Heart right ventricle (tissue), 16 donors: ENCODE measurements at regions not wholly inside any gene's neighbourhood (a gene's known extent, or its start where the extent isn't known, plus 50 kb on each side); places are given as distances from the start of the nearest gene placed in this dataset.

Experiments used
- ATAC-seq, 8 donors: fragments of 200-7000 bp; cut with Tn5 transposase; one replicate each; pipeline ENCODE4 v1.9.1; 2020; ENCODE audit warnings: mild to moderate bottlenecking in 8 of 8, moderate library complexity in 8 of 8, moderate number of reproducible peaks in 1 of 8
- DNase-seq, 2 donors: peaks; one replicate each; pipeline ENCODE4 v3.0.0-alpha.2; 2020
- H3K27ac ChIP-seq, 10 donors: fragments of 200-600 bp; sonication (generic) in 2 of 10; one replicate each; pipeline versions ENCODE4 v1.5.0 to v1.8.0; 2020 to 2022; ENCODE audit warnings: mild to moderate bottlenecking in 3 of 10
- H3K27me3 ChIP-seq, 7 donors: fragments of 200-600 bp; one replicate each; pipeline ENCODE4 v1.8.0; 2021 to 2022; ENCODE audit warnings: mild to moderate bottlenecking in 2 of 7
- H3K36me3 ChIP-seq, 9 donors: fragments of 200-600 bp; sonication (generic) in 1 of 9; one replicate each; pipeline versions ENCODE4 v1.5.0 to v1.8.0; 2020 to 2022; ENCODE audit warnings: mild to moderate bottlenecking in 2 of 9
- H3K4me1 ChIP-seq, 9 donors: fragments of 200-600 bp; sonication (generic) in 1 of 9; one replicate each; pipeline versions ENCODE4 v1.5.0 to v1.8.0; 2020 to 2022; ENCODE audit warnings: mild to moderate bottlenecking in 4 of 9
- H3K4me3 ChIP-seq, 10 donors: fragments of 200-600 bp; sonication (generic) in 2 of 10; one replicate each; pipeline versions ENCODE4 v1.5.0 to v1.8.0; 2020 to 2022; ENCODE audit warnings: mild to moderate bottlenecking in 7 of 10, moderate library complexity in 2 of 10
- H3K9me3 ChIP-seq, 11 donors: fragments of 200-600 bp in 10 of 11; sonication (generic) in 2 of 11; one replicate each; pipeline versions ENCODE4 v1.5.0 to v1.8.0; 2013 to 2022; ENCODE audit warnings: mild to moderate bottlenecking in 2 of 11, control low read depth in 1 of 11, moderate library complexity in 1 of 11
- WGBS, 2 donors: extraction: QIAGEN DNeasy Blood & Tissue Kit; methylation state at CpG; one replicate each; pipeline ENCODE4 v1.1.7; 2013; ENCODE audit warnings: inconsistent platforms in 1 of 2; 5-methylcytosine and 5-hydroxymethylcytosine counted together
- intact Hi-C, 10 donors: fragments of 100-400 bp; cut with DNase I; formaldehyde crosslinking; loops; one replicate each; pipeline versions ENCODE4 v1.11.1 to v1.14.2; 2022
- TF ChIP-seq, protein P1 (sequence below), 9 donors: fragments of 200-600 bp; sonication (generic) in 2 of 9; IDR thresholded peaks; one replicate each; pipeline versions ENCODE4 v1.5.0 to v1.8.0; 2021 to 2022; ENCODE audit warnings: antibody characterized with exemption in 9 of 9, mild to moderate bottlenecking in 5 of 9, moderate library complexity in 1 of 9
- donor health status: Arrhythmogenic right ventricular cardiomyopathy.
- donor health status: ischemic (EF 13 %, LVEDD 7.1; RV severe dilation, severe dysfunction).
- donor health status: healthy with polysubstance abuse.
- donor health status: DM: no; HTN: yes; CAD: no.
- donor health status: DM: no; HTN: no; CAD: no.
- donor health status: ischemic (EF 25% LVEDD 6.9; RV normal size, moderate dysfunction).
- donor health status: ischemic (EF 25% LVEDD 5.7; RV mildly dilated, moderate dysfunction).
- donor health status: healthy.
- donor health status: DM: yes; HTN: yes; CAD: no.
- donor health status: Ischemic cardiomyopathy.
- donor health status: ischemic (EF 35%, LVEDD 5.7; RV mildly dilated, moderate dysfunction).
- donor health status: nonischemic (EF 11% LVEDD 7.7; RV severe dilation, severe dysfunction).
- donor health status: DM: yes; HTN: yes; CAD: no.
- donor health status: PGD.
- donor health status: ischemic (EF 29% LVEDD 5.4; RV normal size, mild dysfunction).
- donor health status: nonischemic (EF 23%, LVEDD 6.1; RV moderate dilation, normal function).

GRCh38 chr17:69949973-69950695 lies 124.9 kb upstream of the KCNJ16 start:
- Histone ChIP-seq H3K4me1 (peaks cover 0 to 34% (median 13%) of the 10 kb centered on the region in 9 donors), H3K27me3 (no peaks in the 10 kb centered on the region), H3K9me3 (peaks cover 0 to 4% (median 0%) of the 10 kb centered on the region in 11 donors), H3K4me3 (no peak overlapping the region), H3K36me3 (no peaks in the 10 kb centered on the region), H3K27ac (no peak overlapping the region)
- 57 to 59% methylated on average over 6 of the region's 6 CpGs for WGBS, 2 donors
- ATAC-seq (no peak), DNase-seq (no peak)
- TF ChIP-seq, protein P1, sequence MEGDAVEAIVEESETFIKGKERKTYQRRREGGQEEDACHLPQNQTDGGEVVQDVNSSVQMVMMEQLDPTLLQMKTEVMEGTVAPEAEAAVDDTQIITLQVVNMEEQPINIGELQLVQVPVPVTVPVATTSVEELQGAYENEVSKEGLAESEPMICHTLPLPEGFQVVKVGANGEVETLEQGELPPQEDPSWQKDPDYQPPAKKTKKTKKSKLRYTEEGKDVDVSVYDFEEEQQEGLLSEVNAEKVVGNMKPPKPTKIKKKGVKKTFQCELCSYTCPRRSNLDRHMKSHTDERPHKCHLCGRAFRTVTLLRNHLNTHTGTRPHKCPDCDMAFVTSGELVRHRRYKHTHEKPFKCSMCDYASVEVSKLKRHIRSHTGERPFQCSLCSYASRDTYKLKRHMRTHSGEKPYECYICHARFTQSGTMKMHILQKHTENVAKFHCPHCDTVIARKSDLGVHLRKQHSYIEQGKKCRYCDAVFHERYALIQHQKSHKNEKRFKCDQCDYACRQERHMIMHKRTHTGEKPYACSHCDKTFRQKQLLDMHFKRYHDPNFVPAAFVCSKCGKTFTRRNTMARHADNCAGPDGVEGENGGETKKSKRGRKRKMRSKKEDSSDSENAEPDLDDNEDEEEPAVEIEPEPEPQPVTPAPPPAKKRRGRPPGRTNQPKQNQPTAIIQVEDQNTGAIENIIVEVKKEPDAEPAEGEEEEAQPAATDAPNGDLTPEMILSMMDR (IDR thresholded peaks at IDR 0.05), result no peak
- intact Hi-C loops, result loop anchor here in 1 of 10 donors (10.0 kb wide), 1 partner anchor 55 kb away; no protein-coding TSS in a partner anchor

GRCh38 chr17:69950701-69951418 lies 124.2 kb upstream of the KCNJ16 start:
- peaks cover 0 to 26% (median 7%) of the 10 kb centered on the region in 9 donors for H3K4me1 ChIP-seq
- H3K4me3 ChIP-seq, result no peak overlapping the region
- DNase-seq, result no peak
- no peaks in the 10 kb centered on the region for H3K27me3 ChIP-seq
- TF ChIP-seq, protein P1 (IDR thresholded peaks at IDR 0.05), result no peak
- H3K27ac ChIP-seq, result no peak overlapping the region
- ATAC-seq, result no peak
- H3K9me3 ChIP-seq, result peaks cover 0 to 4% (median 0%) of the 10 kb centered on the region in 11 donors
- H3K36me3 ChIP-seq, result no peaks in the 10 kb centered on the region
- intact Hi-C loops, result loop anchor here in 1 of 10 donors (10.0 kb wide), 1 partner anchor 56 kb away; no protein-coding TSS in a partner anchor

DNA sequence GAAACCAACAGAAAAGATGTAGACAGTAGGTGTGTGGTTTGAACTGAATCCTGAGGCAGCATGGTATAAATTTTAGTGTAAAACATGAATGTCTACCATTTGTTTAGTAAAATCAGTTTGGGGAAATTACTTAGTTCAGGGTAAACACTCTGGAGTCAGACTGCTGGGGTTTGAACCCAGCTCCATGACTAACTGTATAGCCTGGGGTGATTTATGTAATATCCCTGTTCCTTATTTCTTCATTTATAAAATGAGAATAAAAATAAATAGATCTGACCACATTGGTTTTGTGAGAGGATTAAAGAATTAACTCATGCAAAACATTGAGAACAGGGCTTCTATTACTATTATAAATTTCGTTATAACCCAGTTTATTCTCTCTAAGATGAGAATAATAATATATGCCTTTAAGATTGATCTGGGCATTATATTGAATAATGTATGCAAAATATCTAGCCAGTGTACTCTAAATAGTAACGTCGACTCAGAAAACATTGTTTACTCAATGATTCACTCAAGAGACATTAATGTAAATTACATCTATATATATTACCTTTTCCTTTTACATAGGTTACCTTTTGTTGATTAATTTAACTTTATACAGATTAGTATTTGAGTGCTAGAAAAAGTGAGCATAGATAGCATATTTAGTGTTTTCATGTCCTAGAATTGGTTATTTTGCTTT lies 120.6 kb upstream of the KCNJ16 start:
- TF ChIP-seq, protein P1 (IDR thresholded peaks at IDR 0.05), result no peak
- WGBS, 2 donors, result 90 to 92% methylated on average over 3 of the region's 3 CpGs
- Histone ChIP-seq H3K27me3 (no peaks in the 10 kb centered on the region), H3K36me3 (no peaks in the 10 kb centered on the region), H3K4me1 (peaks cover 0 to 16% (median 0%) of the 10 kb centered on the region in 9 donors), H3K27ac (no peak overlapping the region), H3K4me3 (no peak overlapping the region), H3K9me3 (peaks cover 0 to 4% (median 0%) of the 10 kb centered on the region in 11 donors)
- DNase-seq, result no peak
- ATAC-seq, result no peak
- intact Hi-C loops, result loop anchor here in 1 of 10 donors (10.0 kb wide), 1 partner anchor 60 kb away; no protein-coding TSS in a partner anchor

GRCh38 chr17:69958063-69958462 lies 117.0 kb upstream of the KCNJ16 start:
- TF ChIP-seq, protein P1 (IDR thresholded peaks at IDR 0.05), result no peak
- no peaks in the 10 kb centered on the region for H3K27me3 ChIP-seq
- H3K36me3 ChIP-seq, result no peaks in the 10 kb centered on the region
- intact Hi-C loops, result loop anchor here in 1 of 10 donors (10.0 kb wide), 1 partner anchor 63 kb away; no protein-coding TSS in a partner anchor
- H3K4me3 ChIP-seq, result no peak overlapping the region
- H3K27ac ChIP-seq, result no peak overlapping the region
- ATAC-seq, result no peak
- H3K4me1 ChIP-seq, result peaks cover 0 to 22% (median 10%) of the 10 kb centered on the region in 9 donors
- no peak for DNase-seq
- no peaks in the 10 kb centered on the region for H3K9me3 ChIP-seq
- 93 to 94% methylated on average over 3 of the region's 3 CpGs for whole genome bisulfite sequencing, 2 donors
